ENCODE measurements at regions not wholly inside any gene's neighbourhood (a gene's known extent, or its start where the extent isn't known, plus 50 kb on each side); places are given as distances from the start of the nearest gene placed in this dataset.
"Not testable (repeated sequence)": the region's sequence is repeated elsewhere in the genome, so short reads cannot be mapped to it uniquely, and the experiment has no call there.

- DNase-seq, result no peak
Observed at GRCh38 chr2:142463047-142463446, 332.2 kb upstream of the LRP1B start.

DNA sequence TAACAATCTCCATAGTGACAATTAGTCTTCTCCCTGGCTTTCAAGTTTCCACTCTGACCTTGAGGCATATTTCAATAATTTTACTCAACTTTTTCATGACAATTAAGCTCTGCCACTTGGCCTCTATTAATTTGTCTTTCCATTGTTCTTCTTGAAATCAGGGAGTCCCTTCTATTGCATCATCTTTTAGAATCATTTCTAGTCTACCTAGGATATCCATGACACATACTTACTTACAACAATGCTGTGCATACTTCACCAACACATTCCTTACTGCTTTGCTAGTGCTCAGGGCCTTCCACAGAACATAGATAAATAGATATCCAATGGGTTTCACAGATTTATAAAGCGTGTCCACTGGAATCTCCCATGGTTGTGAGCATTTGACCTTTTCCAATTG, 331.5 kb upstream of the LRP1B start:
- DNase-seq, result no peak

DNA sequence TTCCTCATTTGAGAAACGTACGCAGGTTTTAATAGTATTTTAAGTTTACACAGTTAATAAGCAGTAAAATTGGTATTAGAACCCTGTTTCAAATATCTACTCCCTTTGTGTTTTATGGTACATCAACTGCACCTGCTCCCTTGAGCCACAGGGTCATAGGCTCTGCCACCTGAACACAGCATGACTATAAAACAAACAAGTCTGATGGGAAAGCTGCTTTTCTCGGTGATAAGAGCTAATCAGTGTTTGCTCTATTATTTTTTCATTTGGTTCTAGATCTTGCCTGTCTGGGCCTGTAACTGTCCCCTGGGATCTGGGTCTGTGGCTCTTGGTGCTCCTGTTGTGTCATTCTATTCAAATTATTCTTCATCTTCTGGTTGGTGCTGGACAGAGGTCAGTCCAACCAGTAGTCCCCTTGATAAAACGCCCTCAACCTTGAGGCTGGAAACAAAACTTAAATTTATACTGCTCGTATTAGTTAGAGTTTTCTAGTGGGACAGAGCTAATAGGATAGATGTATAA, 314.8 kb upstream of the LRP1B start:
- DNase-seq, result no peak

DNA sequence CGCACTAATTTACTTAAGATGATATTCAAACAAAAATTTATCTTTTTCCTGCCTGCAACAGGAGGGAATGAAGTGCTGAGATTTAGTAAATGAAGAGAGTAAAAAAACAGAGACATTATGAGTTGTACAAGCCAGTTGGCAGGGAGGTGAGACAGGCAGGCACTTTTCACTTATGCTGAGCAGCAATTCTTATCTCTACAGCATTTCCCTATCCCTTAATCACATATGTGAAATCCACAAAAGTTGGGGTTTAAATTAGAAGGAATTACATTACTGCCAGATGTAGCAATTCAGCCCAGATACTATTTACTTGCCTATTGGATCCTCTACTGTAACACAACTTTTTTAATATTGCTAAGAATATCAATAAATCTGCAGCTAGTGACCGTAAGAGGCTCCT, 314.2 kb upstream of the LRP1B start:
- DNase-seq, result no peak

DNA sequence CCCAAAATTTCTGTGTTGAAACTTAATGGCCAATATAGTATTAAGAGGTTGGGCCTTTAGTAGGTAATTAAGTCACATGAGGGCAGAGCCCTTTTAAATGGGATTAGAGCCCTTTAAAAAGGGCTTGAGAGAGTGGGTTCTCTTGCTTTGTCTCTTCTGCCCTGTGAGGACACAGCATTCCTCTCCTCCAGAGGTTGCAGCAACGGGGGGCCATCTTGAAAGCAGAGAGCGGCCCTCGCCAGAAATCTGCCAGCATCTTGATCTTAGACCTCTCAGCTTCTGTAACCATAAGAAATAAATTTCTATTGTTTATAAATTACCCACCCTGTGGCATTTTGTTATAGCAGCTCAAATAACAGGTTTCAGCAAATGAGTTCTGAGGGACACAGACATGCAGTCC, 305.0 kb upstream of the LRP1B start:
- DNase-seq, result no peak

DNA sequence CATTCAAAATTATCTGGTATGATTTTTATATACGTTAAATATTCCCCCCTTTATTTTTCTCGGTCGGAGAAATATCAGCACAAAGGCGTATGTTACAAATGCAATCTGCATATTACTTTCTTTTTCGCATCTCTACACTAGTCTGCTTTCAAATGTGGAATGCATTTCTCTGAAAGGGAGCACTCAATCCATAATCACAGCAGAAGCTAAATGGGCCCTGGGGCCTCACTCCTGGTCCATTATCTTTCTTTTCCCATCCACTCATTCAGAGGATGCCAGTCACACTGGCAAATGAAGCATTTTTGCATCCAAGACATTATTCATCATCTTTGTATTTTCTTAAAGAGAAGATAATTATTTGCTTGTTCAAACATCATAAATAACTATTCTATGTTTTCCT, 295.2 kb upstream of the LRP1B start:
- no peak for DNase-seq

DNA sequence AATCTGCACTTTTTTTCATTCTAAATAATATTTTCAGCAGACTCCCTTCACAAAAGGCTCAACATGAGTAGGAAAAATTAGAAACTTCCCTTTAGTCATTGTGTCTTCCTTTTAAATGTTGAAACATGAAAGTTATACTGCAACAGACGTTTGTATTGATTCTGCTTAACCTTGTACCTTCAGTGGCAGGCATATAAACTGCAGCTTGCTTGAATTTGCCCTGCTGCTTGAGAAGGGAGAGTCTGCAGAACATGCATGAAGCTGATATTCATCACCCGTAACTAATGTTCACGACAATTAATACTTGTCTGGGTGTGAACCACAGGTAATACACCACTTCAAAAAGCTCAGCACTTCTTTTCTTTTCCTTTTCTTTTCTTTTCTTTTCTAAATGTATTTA, 294.7 kb upstream of the LRP1B start:
- no peak for DNase-seq

GRCh38 chr2:142423603-142424002, 292.8 kb upstream of the LRP1B start:
- no peak for DNase-seq

- no peak for DNase-seq
Observed at GRCh38 chr2:142422769-142423168, 292.0 kb upstream of the LRP1B start.

DNA sequence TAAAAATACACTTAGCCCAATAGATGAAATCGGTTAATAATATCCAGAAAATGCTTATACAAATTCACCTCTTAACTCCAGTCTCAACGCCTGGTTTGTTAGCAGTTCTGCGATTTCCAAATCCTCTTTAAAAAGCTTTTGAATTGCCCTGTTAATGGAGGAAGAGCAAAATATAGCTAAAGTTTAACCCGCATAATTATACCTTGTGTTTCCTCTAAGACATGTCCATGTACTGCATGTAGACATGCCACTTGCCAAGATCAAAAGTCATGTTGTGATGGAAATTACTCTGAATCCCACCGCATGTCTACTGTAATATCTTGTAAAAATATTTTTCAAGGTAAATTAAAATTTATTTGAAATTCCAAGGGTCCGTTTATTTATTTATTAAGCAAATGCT, 291.2 kb upstream of the LRP1B start:
- DNase-seq, result no peak

DNA sequence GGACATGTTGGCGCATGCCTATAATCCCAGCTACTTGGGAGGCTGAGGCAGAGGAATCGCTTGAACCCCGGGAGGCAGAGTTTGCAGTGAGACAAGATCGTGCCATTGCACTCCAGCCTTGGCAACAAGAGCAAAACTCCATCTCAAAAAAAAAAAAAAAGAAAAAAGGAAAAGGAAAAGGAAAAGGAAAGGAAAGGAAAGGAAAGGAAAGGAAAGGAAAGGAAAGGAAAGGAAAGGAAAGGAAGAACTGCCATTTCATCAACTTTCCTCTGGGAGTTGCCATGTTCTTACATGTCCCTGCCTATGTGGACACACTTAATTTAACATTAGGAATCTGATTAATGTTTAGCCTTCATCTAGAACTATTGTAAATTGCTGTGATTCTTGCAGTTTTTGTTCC, 287.9 kb upstream of the LRP1B start:
- not testable (repeated sequence) for DNase-seq

GRCh38 chr2:142416996-142417395, 286.2 kb upstream of the LRP1B start:
- DNase-seq, result no peak

- no peak for DNase-seq
Observed at GRCh38 chr2:142415461-142415860, 284.6 kb upstream of the LRP1B start.

- DNase-seq, result no peak
Observed at GRCh38 chr2:142398212-142398611, 267.4 kb upstream of the LRP1B start.

- DNase-seq, result no peak
Observed at GRCh38 chr2:142395291-142395690, 264.5 kb upstream of the LRP1B start.

- DNase-seq, result no peak
Observed at GRCh38 chr2:142380372-142380771, 249.6 kb upstream of the LRP1B start.

- DNase-seq, result not testable (repeated sequence)
Observed at GRCh38 chr2:142362069-142362468, 231.3 kb upstream of the LRP1B start.

GRCh38 chr2:142347751-142348150, 216.9 kb upstream of the LRP1B start:
- DNase-seq, result no peak

DNA sequence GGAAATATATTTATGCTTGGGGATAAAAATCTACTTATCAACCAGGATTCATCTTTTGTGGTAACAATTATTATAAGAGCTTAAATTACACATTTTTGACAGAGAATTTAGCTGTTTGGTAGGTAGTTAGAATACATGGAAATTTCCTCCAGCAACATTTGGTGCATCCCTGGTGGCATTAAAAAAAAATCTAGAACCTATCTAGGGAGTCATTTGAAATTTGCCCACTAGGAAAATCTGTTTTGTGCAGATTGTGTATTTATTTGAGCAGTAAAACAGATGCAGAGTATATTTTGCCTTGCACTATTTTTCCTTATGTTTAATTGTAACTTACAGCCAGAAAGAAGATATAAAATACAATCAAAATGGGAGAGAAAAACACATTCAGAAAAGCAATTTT, 208.4 kb upstream of the LRP1B start:
- DNase-seq, result no peak

DNA sequence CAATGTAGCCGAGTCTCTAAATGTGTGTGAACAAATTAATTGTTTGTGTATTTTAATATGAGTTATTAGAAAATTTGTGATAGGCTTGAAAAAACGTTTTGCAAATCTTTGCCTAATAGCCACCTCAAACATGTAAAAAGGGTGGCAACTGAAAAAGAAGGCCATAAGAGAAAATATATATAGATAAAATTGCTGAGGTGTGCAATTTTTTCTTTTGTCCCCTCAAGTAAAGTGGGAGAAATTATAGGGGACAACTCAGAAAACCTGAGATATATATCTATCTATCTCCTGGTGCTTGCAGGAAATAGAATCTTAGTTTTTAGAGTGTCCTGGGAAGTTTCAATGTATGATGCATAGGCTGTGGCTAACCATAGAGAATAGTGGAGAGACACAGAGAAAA, 201.4 kb upstream of the LRP1B start:
- DNase-seq, result no peak

DNA sequence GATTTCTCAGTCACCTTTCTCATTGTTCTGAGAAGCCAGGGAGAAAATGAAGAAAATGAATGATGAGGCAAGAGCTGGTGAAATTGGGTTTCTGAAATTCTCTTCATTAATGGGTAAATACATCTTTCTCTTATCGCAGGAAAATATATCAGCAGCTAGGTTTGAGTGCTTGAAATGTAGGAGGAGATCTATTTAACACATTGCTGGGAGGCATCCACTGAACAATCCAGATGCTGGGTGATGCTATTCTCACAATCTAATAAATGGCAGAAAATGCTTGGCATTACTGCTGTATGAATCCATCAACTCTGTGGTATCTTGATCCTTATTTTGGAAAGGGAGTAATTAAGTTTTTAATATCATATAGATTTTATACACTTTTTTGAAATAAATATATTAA, 199.6 kb upstream of the LRP1B start:
- DNase-seq, result no peak

DNA sequence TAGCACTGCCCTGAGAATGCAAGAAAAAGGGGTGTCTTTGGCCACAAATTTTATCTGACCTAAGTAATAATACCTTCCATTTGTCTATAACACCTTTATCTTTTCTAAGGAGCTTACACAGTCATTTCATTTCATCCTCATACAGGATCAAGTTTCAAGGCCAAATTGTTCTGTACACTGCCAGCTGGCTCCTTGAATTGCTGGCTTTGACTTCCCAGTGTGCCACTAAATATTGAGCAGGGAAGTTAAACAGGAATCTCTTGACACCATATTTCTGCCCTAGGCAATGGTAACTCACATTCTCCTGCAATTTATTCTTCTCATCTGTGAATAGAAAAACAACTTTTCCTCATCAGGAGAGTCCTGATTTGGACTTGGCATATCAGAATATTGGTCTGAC, 195.1 kb upstream of the LRP1B start:
- DNase-seq, result no peak

- no peak for DNase-seq
Observed at GRCh38 chr2:142323206-142323605, 192.4 kb upstream of the LRP1B start.

DNA sequence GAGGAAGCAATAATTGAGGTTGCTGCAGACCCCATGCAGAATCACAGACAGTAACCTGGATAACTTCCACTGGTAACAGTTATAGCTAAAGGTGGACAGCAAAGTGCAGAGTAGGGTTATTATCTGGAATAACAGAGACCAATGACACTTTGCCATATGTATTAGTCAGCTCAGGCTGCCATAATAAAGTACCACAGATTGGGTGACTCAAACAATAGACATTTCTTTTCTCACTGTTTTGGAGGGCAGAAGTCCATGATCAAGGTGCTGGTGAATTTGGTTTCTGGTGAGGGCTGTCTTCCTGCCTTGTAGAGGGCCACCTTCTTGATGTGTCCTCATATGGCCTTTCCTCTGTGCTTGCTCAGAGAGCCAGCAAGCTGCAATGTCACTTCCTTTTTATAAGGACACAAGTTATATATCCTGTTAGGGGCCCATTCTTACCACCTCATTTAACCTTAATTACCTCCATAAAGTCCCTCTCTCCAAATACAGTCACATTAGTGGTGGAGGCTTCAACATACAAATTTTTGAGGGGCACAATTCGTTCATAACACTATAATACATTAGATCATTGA, 191.0 kb upstream of the LRP1B start:
- no peak for DNase-seq

DNA sequence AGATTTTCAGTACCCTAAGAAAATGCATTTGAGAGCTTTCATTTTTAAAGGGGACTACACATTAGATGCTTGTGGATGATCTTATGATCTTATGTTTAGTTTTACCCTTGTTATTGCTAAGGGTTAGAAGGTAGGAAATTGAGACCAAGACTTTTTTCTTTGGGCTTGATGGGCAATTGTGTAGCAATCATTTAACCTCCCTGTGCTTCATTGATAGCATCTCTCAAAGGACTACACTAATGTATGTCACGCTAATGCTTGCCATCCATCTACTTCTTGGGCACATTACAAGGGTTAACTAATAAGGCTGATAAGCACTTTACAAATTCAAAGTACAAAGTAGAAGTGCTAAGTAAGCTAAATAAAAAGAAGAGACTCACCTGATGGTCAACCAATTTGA, 189.3 kb upstream of the LRP1B start:
- no peak for DNase-seq

DNA sequence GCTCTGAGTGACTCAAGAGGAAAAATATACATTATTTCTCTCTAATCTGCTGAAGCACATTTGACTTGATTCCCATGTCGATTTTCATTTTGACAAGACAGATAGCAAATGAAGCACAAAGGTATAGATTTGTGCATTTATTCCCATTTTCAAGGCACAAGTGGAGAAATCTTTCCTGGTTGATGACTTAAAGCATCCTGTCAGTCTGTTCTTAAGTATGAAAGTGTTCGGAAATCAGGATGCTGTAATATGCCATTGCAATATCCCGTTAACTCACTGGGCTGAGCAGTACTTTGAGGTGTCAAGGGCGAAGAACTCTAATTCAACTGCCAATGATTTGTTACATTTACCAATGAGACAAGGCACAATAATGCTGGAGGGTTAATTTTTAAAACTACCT, 185.2 kb upstream of the LRP1B start:
- no peak for DNase-seq
